H9 (cell line): ENCODE measurements at regions not wholly inside any gene's neighbourhood (a gene's known extent, or its start where the extent isn't known, plus 50 kb on each side); places are given as distances from the start of the nearest gene placed in this dataset.

Experiments
- DNase-seq: peaks from one replicate; pipeline ENCODE4 v3.0.0-alpha.2; 2017
- H2AFZ ChIP-seq: one replicate; pipeline ENCODE4 v1.6.1; 2013; ENCODE audit warnings: mild to moderate bottlenecking, low read length, control low read depth, moderate library complexity
- H2AK5ac ChIP-seq: 2 replicates; pipeline ENCODE4 v1.6.1; 2013; ENCODE audit warnings: low read length, control low read depth, mixed read lengths; ENCODE audit not compliant: insufficient read length
- H2BK120ac ChIP-seq: one replicate; pipeline ENCODE4 v1.6.1; 2013; ENCODE audit warnings: low read depth, mild to moderate bottlenecking, low read length, control low read depth, inconsistent platforms; ENCODE audit not compliant: poor library complexity, severe bottlenecking
- H2BK12ac ChIP-seq: 2 replicates; pipeline ENCODE4 v1.6.1; 2013; ENCODE audit warnings: low read length, control low read depth, mixed read lengths, low read depth; ENCODE audit not compliant: insufficient read length
- H2BK15ac ChIP-seq: 2 replicates; pipeline ENCODE4 v1.6.1; 2013; ENCODE audit warnings: low read depth, low read length, control low read depth
- H2BK20ac ChIP-seq: one replicate; pipeline ENCODE4 v1.6.1; 2013; ENCODE audit warnings: low read depth, mild to moderate bottlenecking, low read length, control low read depth, inconsistent platforms; ENCODE audit not compliant: poor library complexity, severe bottlenecking
- H2BK5ac ChIP-seq: 2 replicates; pipeline ENCODE4 v1.6.1; 2013; ENCODE audit warnings: low read length, control low read depth, mixed read lengths; ENCODE audit not compliant: insufficient read length
- H3K14ac ChIP-seq: 2 replicates; pipeline ENCODE4 v1.6.1; 2013; ENCODE audit warnings: low read length, control low read depth; ENCODE audit not compliant: insufficient read depth
- H3K18ac ChIP-seq: 2 replicates; pipeline ENCODE4 v1.6.1; 2013; ENCODE audit warnings: low read depth, mild to moderate bottlenecking, mixed read lengths, low read length, control low read depth; ENCODE audit not compliant: insufficient read length
- H3K23ac ChIP-seq: 2 replicates; pipeline ENCODE4 v1.6.1; 2013; ENCODE audit warnings: low read length, control low read depth, mixed read lengths, low read depth; ENCODE audit not compliant: insufficient read length
- H3K23me2 ChIP-seq: 2 replicates; pipeline ENCODE4 v1.6.1; 2013; ENCODE audit warnings: low read depth, mild to moderate bottlenecking, mixed read lengths, low read length, control low read depth; ENCODE audit not compliant: insufficient read length, poor library complexity, severe bottlenecking
- H3K27ac ChIP-seq: 2 replicates; pipeline ENCODE4 v1.5.1; 2013; ENCODE audit warnings: low read length, control low read depth, mixed read lengths, low read depth; ENCODE audit not compliant: insufficient read length
- H3K27me3 ChIP-seq: 2 replicates; pipeline ENCODE4 v1.6.1; 2013; ENCODE audit warnings: low read length, control low read depth, inconsistent platforms; ENCODE audit not compliant: insufficient read depth
- H3K4ac ChIP-seq: 2 replicates; pipeline ENCODE4 v1.6.1; 2013; ENCODE audit warnings: low read depth, mild to moderate bottlenecking, control low read depth, inconsistent platforms, low read length, moderate library complexity
- H3K4me1 ChIP-seq: 2 replicates; pipeline ENCODE4 v1.6.1; 2013; ENCODE audit warnings: low read length, control low read depth, inconsistent platforms; ENCODE audit not compliant: insufficient read depth
- H3K4me2 ChIP-seq: 2 replicates; pipeline ENCODE4 v1.6.1; 2013; ENCODE audit warnings: low read length, control low read depth, mixed read lengths; ENCODE audit not compliant: insufficient read length, insufficient read depth
- H3K56ac ChIP-seq: 2 replicates; pipeline ENCODE4 v1.6.1; 2013; ENCODE audit warnings: low read depth, mild to moderate bottlenecking, mixed read lengths, low read length, control low read depth; ENCODE audit not compliant: insufficient read length
- H3K79me1 ChIP-seq: 2 replicates; pipeline ENCODE4 v1.6.1; 2013; ENCODE audit warnings: low read depth, mild to moderate bottlenecking, moderate library complexity, low read length, control low read depth, inconsistent platforms; ENCODE audit not compliant: insufficient read depth, poor library complexity, severe bottlenecking
- H3K79me2 ChIP-seq: 2 replicates; pipeline ENCODE4 v1.6.1; 2013; ENCODE audit warnings: low read length, control low read depth, inconsistent platforms; ENCODE audit not compliant: insufficient read depth
- H3K9ac ChIP-seq: 2 replicates; pipeline ENCODE4 v1.6.1; 2013; ENCODE audit warnings: low read length, control low read depth, mixed read lengths; ENCODE audit not compliant: insufficient read length; ENCODE audit errors: extremely low read depth
- H3K9me3 ChIP-seq: one replicate; pipeline ENCODE4 v1.6.1; 2013; ENCODE audit warnings: low read depth, low read length, inconsistent platforms; ENCODE audit not compliant: control insufficient read depth
- H3T11ph ChIP-seq: one replicate; pipeline ENCODE4 v1.6.1; 2013; ENCODE audit warnings: mild to moderate bottlenecking, low read length, control low read depth, inconsistent platforms
- H4K20me1 ChIP-seq: one replicate; pipeline ENCODE4 v1.6.1; 2013; ENCODE audit not compliant: control insufficient read depth, insufficient read length, insufficient read depth
- H4K5ac ChIP-seq: 2 replicates; pipeline ENCODE4 v1.6.1; 2013; ENCODE audit warnings: low read depth, mild to moderate bottlenecking, mixed read lengths, low read length, control low read depth; ENCODE audit not compliant: insufficient read length
- H4K8ac ChIP-seq: replicated peaks from 2 replicates; pipeline ENCODE4 v1.6.1; 2013; ENCODE audit warnings: low read length, control low read depth, mixed read lengths, low read depth; ENCODE audit not compliant: insufficient read length
- H4K91ac ChIP-seq: 2 replicates; pipeline ENCODE4 v1.6.1; 2013; ENCODE audit warnings: low read depth, mild to moderate bottlenecking, moderate library complexity, mixed read lengths, low read length, control low read depth; ENCODE audit not compliant: insufficient read length
- H3K27ac Mint-ChIP-seq, 3 experiments: 2 replicates in 2 of 3; 3 replicates in 1 of 3; pipeline ENCODE4 v1.8.0; 2020 to 2021; ENCODE audit warnings: mixed read lengths in 3 of 3, mild to moderate bottlenecking in 1 of 3, moderate library complexity in 1 of 3
- H3K27me3 Mint-ChIP-seq: 2 replicates; pipeline ENCODE4 v1.8.0; 2021; ENCODE audit warnings: low read depth, mild to moderate bottlenecking, moderate library complexity, mixed read lengths
- H3K36me3 Mint-ChIP-seq, 3 experiments: 2 replicates in 2 of 3; 3 replicates in 1 of 3; pipeline ENCODE4 v1.8.0; 2020 to 2021; ENCODE audit warnings: low read depth in 3 of 3, mixed read lengths in 3 of 3; ENCODE audit not compliant: insufficient read depth in 1 of 3
- H3K4me1 Mint-ChIP-seq, 2 experiments: 2 replicates each; pipeline ENCODE4 v1.8.0; 2020; ENCODE audit warnings: mixed read lengths in 2 of 2
- H3K4me3 Mint-ChIP-seq, 2 experiments: 2 replicates in 1 of 2; 3 replicates in 1 of 2; pipeline ENCODE4 v1.8.0; 2020 to 2021; ENCODE audit warnings: mild to moderate bottlenecking in 2 of 2, mixed read lengths in 2 of 2, moderate library complexity in 1 of 2
- H3K9me3 Mint-ChIP-seq, 2 experiments: 2 replicates in 1 of 2; 3 replicates in 1 of 2; pipeline ENCODE4 v1.8.0; 2020; ENCODE audit warnings: mild to moderate bottlenecking in 2 of 2, mixed read lengths in 2 of 2, moderate library complexity in 1 of 2
- WGBS: extraction: QIAGEN DNeasy Blood & Tissue Kit; methylation state at CpG from one replicate; pipeline ENCODE4 v1.1.7; 2013; ENCODE audit warnings: missing lambda C conversion rate, low lambda C conversion rate, mixed read lengths; ENCODE audit not compliant: insufficient read length; ENCODE audit errors: extremely low coverage; 5-methylcytosine and 5-hydroxymethylcytosine counted together
- TF ChIP-seq, protein P1 (sequence below): fragments of 200-600 bp; sonication (generic); conservative IDR thresholded peaks from 3 replicates; pipeline ENCODE4 v1.8.0; 2021; ENCODE audit warnings: antibody characterized with exemption, mild to moderate bottlenecking

DNA sequence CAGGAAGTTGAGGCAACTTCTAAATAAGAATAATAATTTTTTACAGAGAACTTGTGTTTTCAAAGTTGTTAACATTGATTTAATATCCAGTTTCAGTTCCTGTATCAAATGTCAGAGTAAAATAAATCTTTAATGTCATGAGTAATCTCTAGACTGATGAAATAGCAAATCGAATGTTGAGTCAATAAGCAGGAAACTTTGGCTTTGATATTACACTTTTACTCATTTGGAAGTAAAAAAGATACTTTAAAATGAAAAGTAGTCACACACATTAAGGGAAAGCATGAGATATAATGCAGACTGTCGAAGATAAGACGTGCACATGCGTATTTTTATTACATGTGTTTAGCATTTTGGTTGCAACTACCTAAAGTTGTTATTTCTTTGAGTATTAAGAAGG lies 78.2 kb upstream of the PTGDR start:
- no peak overlapping the region for H2BK12ac ChIP-seq
- Mint-ChIP-seq H3K27ac (no peak overlapping the region), H3K4me1 (no peaks in the 10 kb centered on the region), H3K27me3 (no peaks in the 10 kb centered on the region), H3K9me3 (peaks cover 0 to 1% of the 10 kb centered on the region in 2 experiments; a peak in 1 of 5 replicates), H3K36me3 (no peaks in the 10 kb centered on the region), H3K4me3 (no peak overlapping the region)
- no peak overlapping the region for H3K27ac ChIP-seq
- no peak overlapping the region for H3K14ac ChIP-seq
- H2BK20ac ChIP-seq = no peak overlapping the region
- no peaks in the 10 kb centered on the region for H3K79me1 ChIP-seq
- H2BK120ac ChIP-seq = no peak overlapping the region
- no peak overlapping the region for H3K23ac ChIP-seq
- H3K18ac ChIP-seq = no peak overlapping the region
- H3K56ac ChIP-seq = no peak overlapping the region
- H4K91ac ChIP-seq = no peak overlapping the region
- H3K27me3 ChIP-seq = no peaks in the 10 kb centered on the region
- no peak overlapping the region for H3K4ac ChIP-seq
- no peak overlapping the region for H3K4me2 ChIP-seq
- no peak overlapping the region for H2AK5ac ChIP-seq
- TF ChIP-seq, protein P1, sequence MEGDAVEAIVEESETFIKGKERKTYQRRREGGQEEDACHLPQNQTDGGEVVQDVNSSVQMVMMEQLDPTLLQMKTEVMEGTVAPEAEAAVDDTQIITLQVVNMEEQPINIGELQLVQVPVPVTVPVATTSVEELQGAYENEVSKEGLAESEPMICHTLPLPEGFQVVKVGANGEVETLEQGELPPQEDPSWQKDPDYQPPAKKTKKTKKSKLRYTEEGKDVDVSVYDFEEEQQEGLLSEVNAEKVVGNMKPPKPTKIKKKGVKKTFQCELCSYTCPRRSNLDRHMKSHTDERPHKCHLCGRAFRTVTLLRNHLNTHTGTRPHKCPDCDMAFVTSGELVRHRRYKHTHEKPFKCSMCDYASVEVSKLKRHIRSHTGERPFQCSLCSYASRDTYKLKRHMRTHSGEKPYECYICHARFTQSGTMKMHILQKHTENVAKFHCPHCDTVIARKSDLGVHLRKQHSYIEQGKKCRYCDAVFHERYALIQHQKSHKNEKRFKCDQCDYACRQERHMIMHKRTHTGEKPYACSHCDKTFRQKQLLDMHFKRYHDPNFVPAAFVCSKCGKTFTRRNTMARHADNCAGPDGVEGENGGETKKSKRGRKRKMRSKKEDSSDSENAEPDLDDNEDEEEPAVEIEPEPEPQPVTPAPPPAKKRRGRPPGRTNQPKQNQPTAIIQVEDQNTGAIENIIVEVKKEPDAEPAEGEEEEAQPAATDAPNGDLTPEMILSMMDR = no peak
- no peaks in the 10 kb centered on the region for H3K23me2 ChIP-seq
- H3K9me3 ChIP-seq = no peaks in the 10 kb centered on the region
- no peaks in the 10 kb centered on the region for H3K79me2 ChIP-seq
- no peak for DNase-seq
- H3K4me1 ChIP-seq = no peaks in the 10 kb centered on the region
- no peak overlapping the region for H2BK5ac ChIP-seq
- H4K8ac ChIP-seq = no peak overlapping the region
- no CpG with 5 or more reads among the region's 4 CpGs for WGBS
- H4K5ac ChIP-seq = no peak overlapping the region
- no peaks in the 10 kb centered on the region for H4K20me1 ChIP-seq
- H3K9ac ChIP-seq = no peak overlapping the region
- H3T11ph ChIP-seq = no peak overlapping the region
- H2BK15ac ChIP-seq = no peak overlapping the region
- no peak overlapping the region for H2AFZ ChIP-seq
